ENCODE measurements at regions not wholly inside any gene's neighbourhood (a gene's known extent, or its start where the extent isn't known, plus 50 kb on each side); places are given as distances from the start of the nearest gene placed in this dataset.
"Not testable (repeated sequence)": the region's sequence is repeated elsewhere in the genome, so short reads cannot be mapped to it uniquely, and the experiment has no call there.

DNA sequence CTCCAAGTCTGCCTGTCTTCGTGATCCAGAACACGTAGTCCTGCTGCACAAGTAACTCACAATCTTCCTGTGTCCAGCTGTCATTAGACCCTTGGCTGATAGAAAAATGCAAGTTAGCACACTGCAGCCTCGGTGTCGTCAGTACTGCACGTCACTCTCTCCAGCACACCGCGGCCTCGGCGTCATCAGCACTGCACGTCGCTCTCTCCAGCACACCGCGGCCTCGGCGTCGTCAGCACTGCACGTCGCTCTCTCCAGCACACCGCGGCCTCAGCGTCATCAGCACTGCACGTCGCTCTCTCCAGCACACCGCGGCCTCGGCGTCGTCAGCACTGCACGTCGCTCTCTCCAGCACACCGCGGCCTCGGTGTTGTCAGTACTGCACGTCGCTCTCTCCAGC is 160.0 kb downstream of the FOXL1 start:
- not testable (repeated sequence) for DNase-seq (ENCODE audit: low read depth in 1 of 2, low spot score in 1 of 2)

DNA sequence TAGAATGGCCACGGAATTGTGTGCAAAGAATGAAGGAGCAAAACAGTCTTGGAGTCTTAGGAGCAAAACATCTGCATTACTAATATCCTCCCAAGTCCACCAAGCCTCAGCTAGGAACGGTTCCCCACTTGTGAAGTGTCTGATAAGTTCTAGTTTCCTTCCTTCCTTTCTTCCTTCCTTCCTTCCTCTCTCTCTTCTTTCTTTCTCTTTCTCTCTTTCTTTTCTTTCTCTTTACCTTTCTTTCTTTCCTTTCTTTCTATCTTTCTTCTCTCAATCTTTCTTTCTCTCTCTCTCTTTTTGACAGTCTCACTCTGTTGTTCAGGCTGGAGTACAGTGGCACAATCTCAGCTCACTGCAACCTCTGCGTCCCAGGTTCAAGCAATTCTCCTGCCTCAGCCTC is 160.8 kb downstream of the FOXL1 start:
- DNase-seq (ENCODE audit: low read depth in 1 of 2, low spot score in 1 of 2) = no peak

DNA sequence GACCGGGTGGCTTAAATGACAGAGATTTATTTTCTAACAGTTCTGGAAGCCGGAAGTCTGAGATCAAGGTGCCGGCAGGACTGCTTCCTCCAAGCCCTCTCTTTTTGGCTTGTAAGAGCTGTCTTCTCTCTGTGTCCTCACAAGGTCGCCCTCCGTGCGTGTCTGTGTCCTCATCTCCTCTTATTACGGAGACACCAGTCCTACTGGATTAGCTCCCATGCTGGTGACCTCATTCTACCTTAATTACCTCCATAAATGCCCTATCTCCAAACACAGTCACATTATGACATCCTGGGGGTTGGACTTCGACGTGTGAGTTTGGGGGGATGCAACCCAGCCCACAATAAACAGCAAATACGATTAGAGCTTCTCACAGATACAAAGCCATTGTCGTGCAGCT is 161.5 kb downstream of the FOXL1 start:
- DNase-seq (ENCODE audit: low read depth in 1 of 2, low spot score in 1 of 2) = no peak

DNA sequence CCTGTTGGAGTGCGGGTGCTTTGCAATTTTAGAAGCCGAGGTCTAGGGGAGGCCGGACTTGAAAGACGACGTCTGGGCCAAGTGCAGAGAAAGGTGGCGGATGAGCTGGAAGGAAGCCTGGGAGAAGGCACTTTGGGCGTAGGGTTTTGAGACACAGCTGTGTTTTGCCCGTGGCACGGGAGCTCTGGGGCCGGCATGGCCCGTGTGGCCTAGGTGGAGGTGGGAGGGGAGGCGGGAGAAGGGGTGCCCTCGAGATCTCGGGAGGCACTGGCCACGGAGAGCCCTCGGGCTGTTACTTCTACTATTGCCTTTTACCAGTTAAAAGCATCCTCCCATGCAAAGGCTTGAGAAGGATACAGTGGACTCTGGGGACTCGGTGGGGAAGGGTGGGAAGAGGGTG is 161.9 kb downstream of the FOXL1 start:
- DNase-seq (ENCODE audit: low read depth in 1 of 2, low spot score in 1 of 2) = no peak

DNA sequence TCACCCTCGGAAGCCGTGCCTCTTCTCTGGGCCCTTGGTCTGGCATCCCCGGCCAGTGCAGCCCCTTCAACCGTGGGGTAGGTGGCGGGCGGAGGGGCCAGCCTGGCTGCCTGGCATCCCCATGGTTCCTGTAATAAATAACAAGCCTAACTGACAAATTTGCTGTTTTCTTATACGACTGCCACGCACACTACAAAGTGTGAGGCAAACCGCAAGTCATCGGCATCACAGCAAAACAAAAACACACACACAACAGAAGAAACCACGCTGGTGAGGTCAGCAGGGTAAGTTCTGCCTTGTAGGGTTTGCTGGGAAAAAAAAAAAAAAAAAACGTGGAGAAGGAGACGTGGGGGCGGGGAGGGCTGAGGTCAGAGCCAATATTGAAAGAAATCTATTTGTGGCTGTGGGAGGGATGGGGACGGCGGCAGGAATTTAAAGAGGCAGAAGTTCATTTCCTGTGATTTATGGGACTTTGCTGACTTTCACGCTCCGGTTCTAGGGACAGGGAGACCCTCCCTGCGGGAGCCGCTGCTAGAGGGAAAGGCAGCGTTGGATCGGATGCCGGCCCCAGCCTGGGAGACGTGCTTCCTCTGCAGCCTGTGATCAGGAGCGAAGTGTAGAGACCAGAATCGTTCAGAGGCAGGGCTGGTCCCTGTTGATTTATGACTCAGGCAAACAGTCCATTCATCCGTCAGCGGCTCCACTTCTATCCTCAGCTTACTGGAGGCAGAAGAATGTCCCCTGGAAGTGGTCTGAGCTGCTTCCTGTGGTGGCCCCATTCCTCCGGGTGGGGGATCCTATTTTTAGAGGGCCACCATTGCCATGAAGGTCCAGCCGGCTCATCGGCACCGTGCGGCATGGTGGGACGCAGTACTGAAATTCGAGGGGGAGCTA is 162.8 kb downstream of the FOXL1 start:
- DNase-seq (ENCODE audit: low read depth in 1 of 2, low spot score in 1 of 2) = no peak

DNA sequence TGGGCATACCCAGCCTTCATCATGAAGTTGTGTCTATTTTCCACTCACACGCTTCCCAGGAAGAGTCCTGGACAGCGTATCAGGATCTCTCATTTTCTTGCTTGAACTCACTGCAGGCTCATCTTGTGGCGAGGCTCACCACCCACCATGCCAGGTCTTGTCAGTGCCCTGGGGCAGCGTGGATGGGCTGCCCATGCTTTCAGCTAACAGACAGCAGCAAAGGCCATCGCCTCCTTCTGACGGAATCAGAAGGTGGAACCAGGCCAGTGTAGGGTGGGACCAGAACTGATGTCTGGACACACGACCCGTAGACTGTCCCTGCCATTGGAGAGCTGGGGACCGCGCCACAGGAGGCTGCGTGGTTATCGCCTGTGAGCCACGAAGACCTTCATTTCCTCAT is 169.4 kb downstream of the FOXL1 start:
- no peak for DNase-seq (ENCODE audit: low read depth in 1 of 2, low spot score in 1 of 2)

DNA sequence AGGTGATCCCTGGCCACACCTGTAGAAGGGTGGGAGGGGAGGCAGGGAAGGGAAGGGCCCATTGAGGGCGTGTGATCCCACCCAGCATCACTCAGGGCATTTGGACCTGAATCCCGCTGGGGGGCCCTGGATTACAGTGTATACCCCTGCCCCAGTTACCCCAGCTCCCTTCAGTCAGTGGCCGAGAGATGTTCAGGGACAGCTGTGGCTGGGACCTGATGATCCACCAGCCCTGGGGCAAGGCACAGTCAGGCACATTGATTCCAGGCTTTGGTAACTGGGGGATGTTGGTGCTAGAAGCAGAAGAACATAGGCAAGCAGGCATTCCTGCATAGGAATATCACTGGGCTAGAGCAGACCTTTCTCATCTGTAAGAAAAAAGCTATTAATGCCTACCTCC is 170.3 kb downstream of the FOXL1 start:
- no peak for DNase-seq (ENCODE audit: low read depth in 1 of 2, low spot score in 1 of 2)

DNA sequence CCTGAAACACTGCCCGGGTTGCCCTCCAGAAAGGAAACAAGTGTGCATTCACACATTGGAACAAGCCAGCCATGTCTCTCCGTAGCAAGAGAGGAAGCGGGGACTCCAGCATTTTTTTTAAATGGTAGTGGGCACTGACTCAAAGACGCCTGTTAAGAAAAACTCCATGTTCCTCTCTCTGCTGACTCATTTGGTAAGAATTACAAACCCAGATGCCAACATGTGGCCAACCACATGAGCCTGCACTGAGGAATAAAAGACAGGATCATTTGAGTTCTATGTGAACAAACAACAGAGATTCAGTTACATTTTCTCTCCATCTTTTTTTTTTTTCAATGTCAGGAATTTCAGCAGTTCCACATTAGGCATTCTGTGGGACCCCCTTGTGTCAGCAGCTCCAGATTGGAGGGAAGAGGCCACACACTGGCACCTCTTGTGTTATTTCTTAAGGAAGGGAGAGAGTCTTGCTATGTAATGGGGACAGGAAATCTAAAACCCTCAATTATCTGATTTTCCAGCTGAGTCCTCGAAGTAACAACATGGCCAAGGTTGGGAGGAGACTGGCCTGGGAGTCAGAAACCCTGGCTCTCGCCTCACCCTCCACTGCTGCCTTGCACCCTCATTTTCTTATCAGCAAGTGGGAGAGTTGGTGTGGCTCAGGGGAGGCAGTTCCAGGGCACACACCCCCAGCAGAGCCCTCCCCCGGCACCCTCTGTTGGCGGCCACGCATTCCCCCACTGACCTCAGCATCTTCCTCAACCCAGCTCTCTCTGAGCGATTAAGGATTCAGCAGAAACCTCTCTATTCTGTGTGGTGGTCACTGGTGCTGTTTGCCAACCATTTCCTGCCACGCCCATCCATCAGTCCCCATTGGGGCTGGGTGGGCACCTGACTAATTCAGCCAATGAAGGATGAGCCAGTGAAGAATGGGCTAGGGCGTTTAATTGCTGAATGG is 173.0 kb downstream of the FOXL1 start:
- DNase-seq (ENCODE audit: low read depth in 1 of 2, low spot score in 1 of 2) = no peak

DNA sequence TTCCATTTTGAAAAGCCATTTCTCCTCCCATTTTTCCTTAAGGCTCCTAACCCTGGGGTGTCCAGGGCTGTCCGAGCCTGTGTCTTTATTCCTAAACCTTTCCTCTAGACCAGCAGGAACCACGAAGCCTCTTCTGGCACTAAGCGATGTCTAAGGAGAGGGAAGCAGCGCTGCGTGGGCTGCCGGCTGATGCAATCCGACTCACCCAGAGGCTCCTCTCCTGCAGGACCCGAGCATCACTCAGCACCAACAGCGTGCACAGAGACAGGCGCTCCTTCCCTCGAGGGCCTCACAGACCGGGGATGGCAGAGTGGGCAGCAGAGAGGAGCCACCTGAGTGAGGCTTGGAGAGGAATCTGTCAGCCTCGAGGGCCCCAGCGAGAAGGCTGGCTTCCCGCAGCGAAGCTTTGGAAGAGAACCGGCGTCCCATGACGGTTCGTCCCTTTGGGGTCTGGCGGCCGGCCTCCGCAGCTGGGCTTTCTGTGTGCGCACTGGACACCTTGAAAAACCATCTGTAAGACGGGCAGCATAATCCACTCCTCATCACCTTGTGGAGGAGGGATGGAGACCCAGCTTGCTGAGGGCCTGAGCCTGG is 174.3 kb downstream of the FOXL1 start:
- no peak for DNase-seq (ENCODE audit: low read depth in 1 of 2, low spot score in 1 of 2)

DNA sequence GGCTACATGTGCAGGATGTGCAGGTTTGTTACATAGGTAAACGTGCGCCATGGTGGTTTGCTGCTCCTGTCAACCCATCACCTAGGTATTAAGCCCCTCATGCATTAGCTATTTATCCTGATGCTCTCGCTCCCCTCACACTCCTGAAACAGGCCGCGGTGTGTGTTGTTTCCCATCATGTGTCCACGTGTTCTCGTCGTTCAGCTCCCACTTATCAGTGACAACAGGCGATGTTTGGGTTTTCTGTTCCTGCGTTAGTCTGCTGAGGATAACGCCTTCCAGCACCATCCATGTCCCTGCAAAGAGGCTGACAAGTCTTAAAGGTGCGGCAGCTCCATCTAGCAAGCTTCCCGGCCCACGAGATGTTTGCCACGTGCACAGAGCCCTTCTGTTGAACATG is 175.1 kb downstream of the FOXL1 start:
- DNase-seq (ENCODE audit: low read depth in 1 of 2, low spot score in 1 of 2) = no peak

DNA sequence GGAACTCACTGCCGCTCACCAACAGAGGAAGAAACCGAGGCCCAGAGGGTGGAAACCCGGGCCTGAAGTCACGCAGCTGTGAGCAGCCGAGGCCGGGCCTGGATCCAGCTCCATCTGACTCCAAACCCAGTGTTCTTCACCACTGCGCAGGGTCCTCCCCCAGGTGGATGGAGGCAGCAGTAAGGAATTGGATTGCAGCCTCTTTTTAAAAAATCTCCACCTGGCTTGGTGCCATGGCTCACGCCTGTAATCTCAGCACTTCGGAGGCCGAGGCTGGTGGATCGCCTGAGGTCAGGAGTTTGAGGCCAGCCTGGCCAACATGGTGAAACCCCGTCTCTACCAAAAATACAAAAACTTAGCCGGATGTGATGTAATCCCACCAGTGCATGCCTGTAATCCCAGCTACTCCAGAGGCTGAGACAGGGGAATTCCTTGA is 177.2 kb downstream of the FOXL1 start:
- DNase-seq (ENCODE audit: low read depth in 1 of 2, low spot score in 1 of 2) = no peak

DNA sequence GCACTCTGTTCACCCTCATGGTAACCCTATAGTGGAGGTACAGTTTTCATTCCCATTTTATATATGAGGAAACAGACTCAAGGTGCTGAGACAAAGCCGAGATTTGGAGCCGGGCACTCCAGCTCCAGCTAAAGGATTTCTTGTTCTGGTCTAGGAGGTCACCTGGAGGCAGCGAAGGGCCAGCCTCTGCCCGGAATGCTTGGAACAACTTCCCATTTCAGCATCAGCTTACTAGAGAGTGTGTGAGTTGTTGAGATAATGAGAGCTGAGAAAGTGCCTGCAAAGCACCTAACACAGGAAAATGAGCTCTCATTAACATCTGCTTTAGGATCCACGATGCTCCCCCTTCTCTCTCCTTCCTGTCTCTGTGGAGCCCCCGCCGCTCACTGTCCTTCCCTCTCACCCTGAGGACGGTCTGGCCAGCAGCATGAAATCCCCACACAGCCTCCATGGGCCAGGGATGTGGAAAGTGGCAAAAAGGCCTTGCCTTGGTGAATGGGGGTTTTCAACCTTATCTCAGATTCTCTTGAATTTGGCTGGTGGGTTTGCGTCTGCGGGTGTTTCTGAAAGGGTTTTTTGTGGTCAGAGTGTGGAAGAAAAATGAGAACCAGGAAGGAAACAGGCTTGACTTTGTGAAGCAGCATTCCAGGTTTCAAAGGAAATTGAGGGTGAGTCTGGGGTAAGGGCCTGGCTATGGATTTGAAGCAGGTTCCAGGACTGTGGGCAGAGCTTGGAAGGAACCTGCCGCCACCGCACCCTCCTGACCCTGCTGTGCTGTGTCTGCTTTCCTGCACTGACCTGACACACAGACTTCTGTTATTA is 178.7 kb downstream of the FOXL1 start:
- DNase-seq (ENCODE audit: low read depth in 1 of 2, low spot score in 1 of 2) = no peak

DNA sequence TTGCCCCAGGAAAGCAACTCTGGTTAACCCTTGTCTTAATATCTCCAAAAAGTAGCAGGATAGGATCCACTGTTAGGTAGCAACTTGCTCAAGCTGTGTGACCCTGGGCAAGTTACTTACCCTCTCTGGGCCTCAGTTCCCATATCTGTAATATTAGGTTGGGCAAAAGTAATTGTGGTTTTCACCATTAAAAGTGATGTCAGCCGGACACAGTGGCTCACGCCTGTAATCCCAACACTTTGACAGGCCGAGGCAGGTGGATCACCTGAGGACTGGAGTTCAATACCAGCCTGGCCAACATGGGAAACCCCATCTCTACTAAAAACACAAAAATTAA is 179.3 kb downstream of the FOXL1 start:
- DNase-seq (ENCODE audit: low read depth in 1 of 2, low spot score in 1 of 2) = no peak

DNA sequence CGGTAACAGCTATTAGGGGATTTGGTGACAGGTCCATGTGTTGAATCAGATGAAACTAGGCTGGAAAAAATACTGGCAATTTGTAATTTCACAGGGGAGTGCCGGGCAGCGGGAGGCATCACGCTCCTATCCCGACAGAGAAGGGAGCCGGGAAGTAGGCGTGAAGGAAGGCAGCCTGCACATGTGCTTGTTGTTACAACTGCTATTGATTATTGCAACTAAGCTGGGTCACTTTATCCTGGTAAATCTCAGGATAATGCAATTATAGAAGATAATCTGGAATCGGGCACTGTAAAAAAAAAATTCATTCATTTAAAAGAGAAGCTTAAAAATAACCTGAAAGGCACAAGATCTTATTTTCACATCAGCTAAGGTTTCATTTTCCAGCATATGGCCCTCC is 180.6 kb downstream of the FOXL1 start:
- DNase-seq (ENCODE audit: low read depth in 1 of 2, low spot score in 1 of 2) = no peak

DNA sequence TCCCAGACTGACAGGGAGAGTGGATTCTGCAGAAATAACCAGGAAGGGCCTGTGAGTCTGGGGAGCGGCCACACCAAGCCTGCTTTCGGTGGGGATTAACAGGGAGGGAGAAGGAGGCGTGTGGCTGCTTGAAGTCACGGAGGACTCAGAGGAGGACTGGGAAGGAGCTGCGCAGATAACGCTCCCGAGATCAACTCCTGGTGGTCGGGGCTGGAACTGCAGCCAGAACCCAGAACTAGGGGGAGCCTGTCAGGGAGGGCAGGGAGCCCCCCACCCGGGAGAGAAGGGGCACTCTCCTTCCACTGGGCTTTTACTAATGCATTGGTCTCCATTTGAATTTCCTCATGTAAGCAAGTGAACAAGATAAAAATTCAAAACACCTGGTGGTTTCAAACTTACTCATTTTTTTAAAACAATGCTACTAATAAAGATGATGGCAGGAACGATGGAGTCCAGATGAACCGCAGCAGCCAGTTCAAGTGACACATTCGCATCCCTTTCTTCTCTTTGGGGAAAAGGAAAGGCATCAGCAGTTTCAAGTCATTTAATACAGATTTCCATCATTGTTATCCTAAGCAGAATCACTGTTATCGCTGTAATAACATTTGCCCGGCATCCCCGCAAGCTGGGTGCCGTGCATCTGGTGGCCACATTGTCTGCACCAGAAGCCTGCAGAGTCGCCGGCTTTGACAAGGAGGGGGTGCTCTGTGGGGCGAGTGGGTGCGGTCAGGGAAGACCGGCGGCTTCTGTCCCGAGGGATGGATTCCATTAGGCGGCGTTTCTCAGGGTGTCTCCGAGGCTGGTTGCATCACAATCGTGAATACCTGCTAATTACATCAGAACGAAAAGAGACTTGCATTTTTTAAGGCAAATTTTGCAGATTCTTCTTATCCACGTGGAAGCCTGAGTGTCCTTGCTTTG is 183.0 kb downstream of the FOXL1 start:
- peak in 1 of 2 donors; percentile 44 for DNase-seq (ENCODE audit: low read depth in 1 of 2, low spot score in 1 of 2)

DNA sequence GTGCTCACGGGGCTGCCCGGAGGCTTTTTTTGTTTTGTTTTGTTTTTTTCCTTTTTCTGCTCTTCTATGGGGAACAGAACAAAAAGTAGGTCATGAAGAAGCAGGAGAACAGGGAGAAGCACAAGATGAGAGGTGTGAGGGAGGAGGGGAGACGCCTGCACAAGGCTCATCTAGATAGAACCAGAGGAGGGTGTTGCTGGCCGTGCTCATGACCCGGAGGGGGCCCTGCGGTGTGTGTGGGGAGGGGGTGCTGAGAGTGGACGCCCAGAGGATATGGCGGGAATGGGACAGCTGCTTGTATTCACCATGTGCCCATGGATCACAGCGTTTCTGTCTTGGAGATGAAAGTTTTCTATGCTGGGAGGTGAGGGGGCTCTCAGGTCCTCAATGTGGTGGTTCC is 183.7 kb downstream of the FOXL1 start:
- DNase-seq (ENCODE audit: low read depth in 1 of 2, low spot score in 1 of 2) = no peak

DNA sequence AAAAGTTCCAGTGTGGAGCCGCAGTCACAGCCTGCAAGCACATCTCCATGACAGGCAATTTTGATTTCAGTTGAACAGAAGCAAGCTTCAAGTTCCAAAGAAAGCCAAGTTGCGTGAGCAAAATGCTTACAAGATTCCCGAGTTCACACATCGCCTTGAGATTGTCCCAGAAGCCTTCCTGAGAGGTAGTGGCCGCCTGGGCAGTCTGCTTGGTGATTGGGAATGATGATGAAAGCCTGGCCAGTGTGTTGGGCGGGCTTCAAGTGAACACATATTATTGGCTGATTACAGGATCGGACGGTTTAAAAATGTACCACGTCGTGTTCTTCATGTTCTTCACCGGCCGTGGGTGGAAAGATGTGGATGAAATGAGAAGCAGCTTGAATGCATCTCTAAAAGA is 185.5 kb downstream of the FOXL1 start:
- no peak for DNase-seq (ENCODE audit: low read depth in 1 of 2, low spot score in 1 of 2)

DNA sequence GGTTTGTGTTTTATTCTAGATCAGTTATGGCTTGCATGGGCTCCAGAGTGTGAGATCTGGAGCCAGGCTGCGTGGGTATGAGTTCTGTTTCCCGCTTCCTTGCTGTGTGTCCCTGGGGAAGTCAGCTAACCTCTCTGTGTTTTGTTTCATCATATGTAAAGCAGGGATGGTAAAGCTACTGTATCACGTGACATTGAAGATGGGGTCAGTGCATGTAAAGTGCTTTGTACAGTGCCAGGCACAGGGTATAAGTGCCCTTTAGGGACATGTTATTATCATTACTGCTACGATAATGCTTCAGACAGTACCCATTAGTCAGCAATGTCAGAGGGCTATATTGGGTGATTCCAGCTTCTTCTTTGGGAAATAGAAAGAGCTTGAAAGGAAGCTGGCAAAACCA is 186.2 kb downstream of the FOXL1 start:
- DNase-seq (ENCODE audit: low read depth in 1 of 2, low spot score in 1 of 2) = no peak

DNA sequence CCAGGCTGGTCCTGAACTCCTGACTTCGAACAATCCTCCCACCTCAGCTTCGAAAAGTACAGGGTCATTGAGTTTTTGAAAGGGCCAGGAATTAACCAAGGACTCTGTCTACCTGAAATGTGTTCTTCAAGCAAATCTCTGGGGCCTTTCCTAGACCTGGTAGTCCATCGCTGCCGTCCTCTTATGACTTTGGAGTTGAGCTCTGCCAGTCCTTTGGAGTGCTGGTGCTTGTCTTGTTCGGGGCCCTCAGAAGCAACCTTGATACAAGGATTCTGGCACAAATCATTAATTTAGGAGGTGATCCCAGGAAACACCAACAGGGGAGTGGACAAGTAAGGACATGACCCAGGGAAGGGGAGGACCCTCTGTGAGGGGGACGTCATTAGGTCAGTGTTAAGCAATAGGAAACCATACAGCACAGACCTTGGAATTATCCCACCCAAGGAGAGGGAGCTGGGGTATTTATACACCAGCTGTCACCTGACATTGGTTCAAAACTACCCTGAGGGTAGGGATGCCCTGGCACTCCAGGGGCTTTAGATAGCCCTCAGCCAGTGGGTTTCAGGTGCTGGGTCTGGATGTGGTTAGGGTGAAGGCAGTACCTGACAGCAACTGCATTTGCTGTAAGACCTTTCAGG is 187.2 kb downstream of the FOXL1 start:
- no peak for DNase-seq (ENCODE audit: low read depth in 1 of 2, low spot score in 1 of 2)
